CD4-positive, CD25-positive, alpha-beta regulatory T cell (primary cell): ENCODE measurements at regions not wholly inside any gene's neighbourhood (a gene's known extent, or its start where the extent isn't known, plus 50 kb on each side); places are given as distances from the start of the nearest gene placed in this dataset.

Experiments used
- ATAC-seq, 2 donors: fragments of 150-1000 bp; cut with Tn5 transposase; one replicate each; pipeline ENCODE4 v1.10.0; 2021; ENCODE audit warnings: low read depth in 2 of 2, moderate number of reproducible peaks in 2 of 2, moderate library complexity in 1 of 2
- DNase-seq, 3 donors: peaks; one replicate each; pipeline versions ENCODE4 v3.0.0 to v3.0.0-alpha.2; 2012 to 2022; ENCODE audit warnings: mixed read lengths in 1 of 3
- H3K27ac ChIP-seq: one replicate; pipeline ENCODE4 v1.7.0; 2013; ENCODE audit warnings: mild to moderate bottlenecking, low read length; ENCODE audit not compliant: insufficient read depth, poor library complexity, severe bottlenecking
- H3K27me3 ChIP-seq: one replicate; pipeline ENCODE4 v1.7.0; 2013; ENCODE audit warnings: low read length; ENCODE audit not compliant: control insufficient read depth, insufficient read depth
- H3K36me3 ChIP-seq: one replicate; pipeline ENCODE4 v1.7.0; 2013; ENCODE audit warnings: mild to moderate bottlenecking, low read length, moderate library complexity; ENCODE audit not compliant: control insufficient read depth, insufficient read depth
- H3K4me1 ChIP-seq: 2 replicates; pipeline ENCODE4 v1.7.0; 2013; ENCODE audit warnings: mild to moderate bottlenecking, low read length; ENCODE audit not compliant: insufficient read depth, control insufficient read depth, poor library complexity, severe bottlenecking
- H3K4me3 ChIP-seq: one replicate; pipeline ENCODE4 v1.7.0; 2013; ENCODE audit warnings: low read depth, mild to moderate bottlenecking, low read length, moderate library complexity
- H3K9me3 ChIP-seq, 2 experiments: 1 replicate in 1 of 2; 2 replicates in 1 of 2; pipeline ENCODE4 v1.7.0; 2013; ENCODE audit warnings: low read length in 2 of 2, mild to moderate bottlenecking in 1 of 2, moderate library complexity in 1 of 2; ENCODE audit not compliant: control insufficient read depth in 2 of 2
- H3K27ac Mint-ChIP-seq, 3 donors: one replicate each; pipeline ENCODE4 v1.8.0; 2020 to 2022; ENCODE audit warnings: mild to moderate bottlenecking in 3 of 3, mixed read lengths in 3 of 3, moderate library complexity in 2 of 3
- H3K27me3 Mint-ChIP-seq: one replicate; pipeline ENCODE4 v1.8.0; 2022; ENCODE audit warnings: mild to moderate bottlenecking, mixed read lengths
- H3K36me3 Mint-ChIP-seq: one replicate; pipeline ENCODE4 v1.8.0; 2020; ENCODE audit warnings: mixed read lengths
- H3K4me1 Mint-ChIP-seq, 4 donors: one replicate each; pipeline ENCODE4 v1.8.0; 2020 to 2022; ENCODE audit warnings: mixed read lengths in 4 of 4, mild to moderate bottlenecking in 1 of 4
- H3K4me3 Mint-ChIP-seq, 4 donors: one replicate each; pipeline ENCODE4 v1.8.0; 2020 to 2022; ENCODE audit warnings: mild to moderate bottlenecking in 4 of 4, mixed read lengths in 4 of 4, moderate library complexity in 3 of 4
- H3K9me3 Mint-ChIP-seq, 7 donors: one replicate each; pipeline ENCODE4 v1.8.0; 2020 to 2022; ENCODE audit warnings: mixed read lengths in 7 of 7, mild to moderate bottlenecking in 3 of 7, moderate library complexity in 2 of 7

DNA sequence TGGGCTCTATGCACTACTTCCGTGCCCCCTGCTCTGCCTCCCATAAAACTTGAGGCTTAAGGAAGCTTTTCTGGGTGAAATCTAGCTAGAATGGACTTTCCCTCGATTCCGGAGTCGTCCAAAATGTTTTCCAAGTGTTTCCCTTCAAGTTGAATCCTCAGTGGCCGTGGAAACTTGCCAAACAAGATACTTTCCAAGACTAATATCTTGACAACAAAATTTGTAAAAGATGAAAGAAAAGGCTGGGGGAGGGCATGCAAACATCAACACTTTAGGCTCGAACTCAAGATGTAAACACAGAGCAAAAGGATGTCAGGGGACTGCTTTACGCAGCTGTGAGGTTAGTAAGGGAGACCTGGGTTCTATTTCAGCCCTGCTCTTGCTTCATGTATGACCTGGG is 482.8 kb upstream of the KLF4 start:
- Histone ChIP-seq H3K36me3 (no peaks in the 10 kb centered on the region), H3K4me3 (no peak overlapping the region), H3K27ac (no peak overlapping the region), H3K4me1 (no peaks in the 10 kb centered on the region), H3K27me3 (no peaks in the 10 kb centered on the region), H3K9me3 (no peaks in the 10 kb centered on the region)
- H3K4me1 Mint-ChIP-seq, result no peaks in the 10 kb centered on the region
- H3K9me3 Mint-ChIP-seq, result peaks cover 0 to 4% (median 2%) of the 10 kb centered on the region in 7 donors
- H3K4me3 Mint-ChIP-seq, result no peak overlapping the region
- H3K27me3 Mint-ChIP-seq, result no peaks in the 10 kb centered on the region
- no peak for ATAC-seq
- DNase-seq, result no peak
- H3K27ac Mint-ChIP-seq, result no peak overlapping the region
- H3K36me3 Mint-ChIP-seq, result no peaks in the 10 kb centered on the region

DNA sequence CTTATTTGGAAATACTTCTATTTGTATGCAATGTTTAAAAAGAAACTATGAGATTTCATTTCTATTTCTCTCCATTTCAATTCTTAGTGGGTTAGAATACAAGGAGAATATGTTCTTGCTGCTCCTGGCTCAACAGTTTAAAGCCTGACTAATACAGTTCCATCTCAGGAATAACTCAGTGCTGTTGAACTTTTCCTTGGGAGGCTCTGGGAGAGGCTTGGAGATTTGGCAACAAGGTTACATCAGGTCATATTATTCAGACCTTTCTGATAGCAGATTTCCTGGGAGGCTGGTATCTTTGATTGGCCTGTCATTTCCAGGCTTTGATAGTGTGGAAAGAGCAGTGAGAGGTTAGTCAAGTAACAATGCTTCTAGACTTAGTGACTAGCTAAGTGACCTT is 481.7 kb upstream of the KLF4 start:
- Histone ChIP-seq H3K27me3 (no peaks in the 10 kb centered on the region), H3K27ac (no peak overlapping the region), H3K36me3 (no peaks in the 10 kb centered on the region), H3K4me3 (no peak overlapping the region), H3K4me1 (no peaks in the 10 kb centered on the region), H3K9me3 (no peaks in the 10 kb centered on the region)
- Mint-ChIP-seq H3K4me1 (no peaks in the 10 kb centered on the region), H3K36me3 (no peaks in the 10 kb centered on the region), H3K9me3 (peaks cover 0 to 7% (median 2%) of the 10 kb centered on the region in 7 donors), H3K27ac (no peak overlapping the region), H3K27me3 (no peaks in the 10 kb centered on the region), H3K4me3 (no peak overlapping the region)
- DNase-seq (no peak), ATAC-seq (no peak)

- Mint-ChIP-seq H3K27ac (no peak overlapping the region), H3K4me3 (no peak overlapping the region), H3K36me3 (no peaks in the 10 kb centered on the region), H3K9me3 (peaks cover 0 to 9% (median 3%) of the 10 kb centered on the region in 7 donors), H3K27me3 (no peaks in the 10 kb centered on the region), H3K4me1 (no peaks in the 10 kb centered on the region)
- Histone ChIP-seq H3K9me3 (no peaks in the 10 kb centered on the region), H3K27me3 (no peaks in the 10 kb centered on the region), H3K4me1 (no peaks in the 10 kb centered on the region), H3K4me3 (no peak overlapping the region), H3K36me3 (no peaks in the 10 kb centered on the region), H3K27ac (no peak overlapping the region)
- ATAC-seq, result no peak
- DNase-seq, result no peak
These were observed 481.2 kb upstream of the KLF4 start for GRCh38 chr9:107970726-107971125.

DNA sequence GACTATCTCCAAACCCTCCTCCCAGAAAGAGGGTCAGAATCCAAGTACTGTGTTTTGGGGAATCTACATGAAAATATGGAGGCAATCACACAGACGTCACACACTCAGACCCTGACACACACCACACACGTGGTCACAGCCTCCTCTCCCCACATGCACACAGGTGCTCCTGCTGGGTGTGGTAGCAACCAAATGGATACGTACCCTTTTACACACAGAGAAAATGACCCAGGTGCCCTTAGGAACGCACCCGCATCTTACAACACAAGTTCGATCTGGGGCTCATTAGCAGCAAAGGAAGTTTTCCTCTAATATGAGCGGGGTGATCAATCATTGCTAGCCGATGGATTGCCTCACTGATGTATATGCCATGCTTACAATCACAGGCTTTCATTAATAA is 480.2 kb upstream of the KLF4 start:
- Mint-ChIP-seq H3K4me1 (no peaks in the 10 kb centered on the region), H3K4me3 (no peak overlapping the region), H3K27me3 (no peaks in the 10 kb centered on the region), H3K27ac (no peak overlapping the region), H3K36me3 (no peaks in the 10 kb centered on the region), H3K9me3 (peaks cover 0 to 9% (median 3%) of the 10 kb centered on the region in 7 donors)
- Histone ChIP-seq H3K9me3 (no peaks in the 10 kb centered on the region), H3K4me1 (no peaks in the 10 kb centered on the region), H3K36me3 (no peaks in the 10 kb centered on the region), H3K27me3 (no peaks in the 10 kb centered on the region), H3K27ac (no peak overlapping the region), H3K4me3 (no peak overlapping the region)
- no peak for ATAC-seq
- DNase-seq, result no peak

DNA sequence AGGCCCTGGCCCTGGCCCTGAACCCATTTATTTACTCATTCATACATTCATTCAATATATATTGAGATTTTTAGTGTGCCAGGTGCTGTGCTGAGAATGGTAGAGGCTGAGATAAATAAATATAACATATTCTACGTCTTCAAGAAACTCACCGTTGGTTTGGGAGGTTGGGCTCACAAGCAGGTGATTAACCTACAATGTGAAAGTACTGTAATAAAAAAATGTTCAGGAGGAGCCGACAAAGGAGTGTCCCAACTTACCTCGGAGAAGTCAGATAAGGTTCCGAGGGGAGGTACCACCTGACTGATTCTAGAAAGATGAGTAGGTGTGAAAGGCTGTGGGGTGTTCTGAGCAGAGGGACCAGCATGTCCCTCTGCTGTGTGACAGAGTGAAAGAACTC is 479.6 kb upstream of the KLF4 start:
- H3K36me3 Mint-ChIP-seq, result no peaks in the 10 kb centered on the region
- Histone ChIP-seq H3K9me3 (no peaks in the 10 kb centered on the region), H3K27ac (no peak overlapping the region), H3K4me1 (no peaks in the 10 kb centered on the region), H3K4me3 (no peak overlapping the region), H3K36me3 (no peaks in the 10 kb centered on the region), H3K27me3 (no peaks in the 10 kb centered on the region)
- no peak for ATAC-seq
- no peak for DNase-seq
- H3K27me3 Mint-ChIP-seq, result no peaks in the 10 kb centered on the region
- H3K4me1 Mint-ChIP-seq, result no peaks in the 10 kb centered on the region
- H3K4me3 Mint-ChIP-seq, result no peak overlapping the region
- H3K9me3 Mint-ChIP-seq, result peaks cover 0 to 9% (median under 1%) of the 10 kb centered on the region in 7 donors
- H3K27ac Mint-ChIP-seq, result no peak overlapping the region

- H3K4me1 Mint-ChIP-seq, result no peaks in the 10 kb centered on the region
- H3K27me3 Mint-ChIP-seq, result no peaks in the 10 kb centered on the region
- Histone ChIP-seq H3K9me3 (no peaks in the 10 kb centered on the region), H3K27ac (no peak overlapping the region), H3K4me1 (no peaks in the 10 kb centered on the region), H3K36me3 (no peaks in the 10 kb centered on the region), H3K4me3 (no peak overlapping the region), H3K27me3 (no peaks in the 10 kb centered on the region)
- H3K36me3 Mint-ChIP-seq, result no peaks in the 10 kb centered on the region
- ATAC-seq (no peak), DNase-seq (no peak)
- H3K9me3 Mint-ChIP-seq, result peaks cover 0 to 5% (median 1%) of the 10 kb centered on the region in 7 donors
- no peak overlapping the region for H3K27ac Mint-ChIP-seq
- H3K4me3 Mint-ChIP-seq, result peak overlapping the region in 1 of 4 donors; percentile 59
These were observed 473.7 kb upstream of the KLF4 start for GRCh38 chr9:107963246-107963645.

- Mint-ChIP-seq H3K9me3 (peaks cover 0 to 3% (median 0%) of the 10 kb centered on the region in 7 donors), H3K27me3 (no peaks in the 10 kb centered on the region), H3K36me3 (no peaks in the 10 kb centered on the region), H3K4me3 (no peak overlapping the region), H3K4me1 (peaks cover 0 to 5% (median 0%) of the 10 kb centered on the region in 4 donors), H3K27ac (no peak overlapping the region)
- Histone ChIP-seq H3K4me1 (no peaks in the 10 kb centered on the region), H3K27ac (no peak overlapping the region), H3K27me3 (no peaks in the 10 kb centered on the region), H3K9me3 (no peaks in the 10 kb centered on the region), H3K4me3 (no peak overlapping the region), H3K36me3 (no peaks in the 10 kb centered on the region)
- ATAC-seq, result no peak
- no peak for DNase-seq
These were observed 471.3 kb upstream of the KLF4 start for GRCh38 chr9:107960916-107961315.

GRCh38 chr9:107954312-107954711 is 464.7 kb upstream of the KLF4 start:
- Mint-ChIP-seq H3K9me3 (peaks cover 0 to 6% (median 3%) of the 10 kb centered on the region in 7 donors), H3K4me1 (peaks cover 0 to 5% (median 0%) of the 10 kb centered on the region in 4 donors), H3K36me3 (no peaks in the 10 kb centered on the region), H3K27ac (no peak overlapping the region), H3K27me3 (no peaks in the 10 kb centered on the region), H3K4me3 (no peak overlapping the region)
- H3K27ac ChIP-seq, result no peak overlapping the region
- DNase-seq (no peak), ATAC-seq (no peak)
- no peak overlapping the region for H3K4me3 ChIP-seq
- no peaks in the 10 kb centered on the region for H3K36me3 ChIP-seq
- H3K9me3 ChIP-seq, result no peaks in the 10 kb centered on the region
- H3K27me3 ChIP-seq, result no peaks in the 10 kb centered on the region
- no peaks in the 10 kb centered on the region for H3K4me1 ChIP-seq
